ENCODE measurements at regions not wholly inside any gene's neighbourhood (a gene's known extent, or its start where the extent isn't known, plus 50 kb on each side); places are given as distances from the start of the nearest gene placed in this dataset.

- TF ChIP-seq, protein P1, sequence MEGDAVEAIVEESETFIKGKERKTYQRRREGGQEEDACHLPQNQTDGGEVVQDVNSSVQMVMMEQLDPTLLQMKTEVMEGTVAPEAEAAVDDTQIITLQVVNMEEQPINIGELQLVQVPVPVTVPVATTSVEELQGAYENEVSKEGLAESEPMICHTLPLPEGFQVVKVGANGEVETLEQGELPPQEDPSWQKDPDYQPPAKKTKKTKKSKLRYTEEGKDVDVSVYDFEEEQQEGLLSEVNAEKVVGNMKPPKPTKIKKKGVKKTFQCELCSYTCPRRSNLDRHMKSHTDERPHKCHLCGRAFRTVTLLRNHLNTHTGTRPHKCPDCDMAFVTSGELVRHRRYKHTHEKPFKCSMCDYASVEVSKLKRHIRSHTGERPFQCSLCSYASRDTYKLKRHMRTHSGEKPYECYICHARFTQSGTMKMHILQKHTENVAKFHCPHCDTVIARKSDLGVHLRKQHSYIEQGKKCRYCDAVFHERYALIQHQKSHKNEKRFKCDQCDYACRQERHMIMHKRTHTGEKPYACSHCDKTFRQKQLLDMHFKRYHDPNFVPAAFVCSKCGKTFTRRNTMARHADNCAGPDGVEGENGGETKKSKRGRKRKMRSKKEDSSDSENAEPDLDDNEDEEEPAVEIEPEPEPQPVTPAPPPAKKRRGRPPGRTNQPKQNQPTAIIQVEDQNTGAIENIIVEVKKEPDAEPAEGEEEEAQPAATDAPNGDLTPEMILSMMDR (IDR thresholded peaks at IDR 0.05): no peak
- no peak for TF ChIP-seq POLR2A (IDR thresholded peaks at IDR 0.05)
Measured at GRCh38 chr1:56120021-56120420, 459.3 kb downstream of the PLPP3 start.
